Peyer's patch (tissue), 4 donors: ENCODE measurements at regions not wholly inside any gene's neighbourhood (a gene's known extent, or its start where the extent isn't known, plus 50 kb on each side); places are given as distances from the start of the nearest gene placed in this dataset.

ENCODE experiments used
- CTCF ChIP-seq, 6 experiments: fragments of 450-650 bp in 4 of 6; fragments of 200-600 bp in 2 of 6; sonication (generic) in 1 of 6; IDR thresholded peaks; one replicate each; pipeline ENCODE4 v1.5.1; 2017 to 2019; ENCODE audit warnings: antibody characterized with exemption in 6 of 6, mild to moderate bottlenecking in 3 of 6, moderate library complexity in 1 of 6
- POLR2A ChIP-seq, 2 donors: fragments of 450-650 bp; IDR thresholded peaks; one replicate each; pipeline ENCODE4 v1.5.1; 2017; ENCODE audit warnings: antibody characterized with exemption in 2 of 2, mild to moderate bottlenecking in 2 of 2, moderate library complexity in 2 of 2

DNA sequence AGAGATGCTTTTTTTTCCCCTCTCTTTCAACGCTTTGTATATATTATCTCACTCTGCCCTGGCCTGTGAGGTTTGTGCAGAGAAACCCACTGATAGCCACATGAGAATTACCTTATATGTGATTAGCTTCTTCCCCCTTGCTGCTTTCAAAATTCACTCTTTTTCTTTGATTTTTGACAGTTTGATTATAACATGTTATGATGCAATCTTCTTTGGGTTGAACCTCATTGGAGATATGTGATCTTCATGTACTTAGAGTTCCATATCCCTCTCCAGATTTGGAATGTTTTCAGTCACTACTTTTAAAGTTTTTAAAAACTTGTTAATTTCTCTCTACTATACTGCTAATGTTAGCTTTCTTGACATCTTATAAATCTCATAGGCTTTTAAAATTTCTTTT lies 479.5 kb upstream of the AGA start:
- TF ChIP-seq CTCF (IDR thresholded peaks at IDR 0.05) = no peak
- TF ChIP-seq POLR2A (IDR thresholded peaks at IDR 0.05) = no peak
